ENCODE measurements at regions not wholly inside any gene's neighbourhood (a gene's known extent, or its start where the extent isn't known, plus 50 kb on each side); places are given as distances from the start of the nearest gene placed in this dataset.

DNA sequence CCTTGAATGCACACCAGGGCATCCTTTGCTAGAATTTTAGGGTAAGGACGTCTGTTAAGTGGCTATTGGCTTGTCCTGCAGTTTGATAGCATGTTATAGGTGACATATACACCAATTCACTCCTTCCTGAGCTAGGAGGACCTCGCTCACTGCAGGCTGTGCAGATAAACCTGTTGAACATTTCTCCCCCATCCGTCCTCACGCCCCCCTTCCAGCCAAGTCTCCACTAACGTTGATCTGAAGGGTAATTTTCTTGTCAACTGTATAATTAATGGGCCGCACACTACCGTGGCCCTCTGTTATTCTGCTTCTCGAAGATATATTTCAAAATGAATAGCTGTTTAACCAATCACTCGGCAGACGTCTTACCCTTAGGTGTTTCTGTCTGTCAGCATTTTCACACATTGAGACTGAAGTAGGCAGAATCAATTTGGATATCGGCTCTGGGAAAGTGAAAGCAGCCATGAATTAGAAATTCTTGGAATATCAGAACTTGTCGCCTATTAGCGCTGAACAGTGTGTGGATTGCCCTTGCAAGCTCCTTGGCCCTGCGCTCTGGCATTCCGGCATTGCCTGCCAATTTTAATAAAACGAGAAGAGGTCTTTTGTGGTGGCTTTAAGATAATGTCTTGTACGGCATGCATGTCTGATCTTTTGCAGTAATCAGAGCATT, 905.3 kb downstream of the TYW1 start (continued):
- TF ChIP-seq, protein P1, sequence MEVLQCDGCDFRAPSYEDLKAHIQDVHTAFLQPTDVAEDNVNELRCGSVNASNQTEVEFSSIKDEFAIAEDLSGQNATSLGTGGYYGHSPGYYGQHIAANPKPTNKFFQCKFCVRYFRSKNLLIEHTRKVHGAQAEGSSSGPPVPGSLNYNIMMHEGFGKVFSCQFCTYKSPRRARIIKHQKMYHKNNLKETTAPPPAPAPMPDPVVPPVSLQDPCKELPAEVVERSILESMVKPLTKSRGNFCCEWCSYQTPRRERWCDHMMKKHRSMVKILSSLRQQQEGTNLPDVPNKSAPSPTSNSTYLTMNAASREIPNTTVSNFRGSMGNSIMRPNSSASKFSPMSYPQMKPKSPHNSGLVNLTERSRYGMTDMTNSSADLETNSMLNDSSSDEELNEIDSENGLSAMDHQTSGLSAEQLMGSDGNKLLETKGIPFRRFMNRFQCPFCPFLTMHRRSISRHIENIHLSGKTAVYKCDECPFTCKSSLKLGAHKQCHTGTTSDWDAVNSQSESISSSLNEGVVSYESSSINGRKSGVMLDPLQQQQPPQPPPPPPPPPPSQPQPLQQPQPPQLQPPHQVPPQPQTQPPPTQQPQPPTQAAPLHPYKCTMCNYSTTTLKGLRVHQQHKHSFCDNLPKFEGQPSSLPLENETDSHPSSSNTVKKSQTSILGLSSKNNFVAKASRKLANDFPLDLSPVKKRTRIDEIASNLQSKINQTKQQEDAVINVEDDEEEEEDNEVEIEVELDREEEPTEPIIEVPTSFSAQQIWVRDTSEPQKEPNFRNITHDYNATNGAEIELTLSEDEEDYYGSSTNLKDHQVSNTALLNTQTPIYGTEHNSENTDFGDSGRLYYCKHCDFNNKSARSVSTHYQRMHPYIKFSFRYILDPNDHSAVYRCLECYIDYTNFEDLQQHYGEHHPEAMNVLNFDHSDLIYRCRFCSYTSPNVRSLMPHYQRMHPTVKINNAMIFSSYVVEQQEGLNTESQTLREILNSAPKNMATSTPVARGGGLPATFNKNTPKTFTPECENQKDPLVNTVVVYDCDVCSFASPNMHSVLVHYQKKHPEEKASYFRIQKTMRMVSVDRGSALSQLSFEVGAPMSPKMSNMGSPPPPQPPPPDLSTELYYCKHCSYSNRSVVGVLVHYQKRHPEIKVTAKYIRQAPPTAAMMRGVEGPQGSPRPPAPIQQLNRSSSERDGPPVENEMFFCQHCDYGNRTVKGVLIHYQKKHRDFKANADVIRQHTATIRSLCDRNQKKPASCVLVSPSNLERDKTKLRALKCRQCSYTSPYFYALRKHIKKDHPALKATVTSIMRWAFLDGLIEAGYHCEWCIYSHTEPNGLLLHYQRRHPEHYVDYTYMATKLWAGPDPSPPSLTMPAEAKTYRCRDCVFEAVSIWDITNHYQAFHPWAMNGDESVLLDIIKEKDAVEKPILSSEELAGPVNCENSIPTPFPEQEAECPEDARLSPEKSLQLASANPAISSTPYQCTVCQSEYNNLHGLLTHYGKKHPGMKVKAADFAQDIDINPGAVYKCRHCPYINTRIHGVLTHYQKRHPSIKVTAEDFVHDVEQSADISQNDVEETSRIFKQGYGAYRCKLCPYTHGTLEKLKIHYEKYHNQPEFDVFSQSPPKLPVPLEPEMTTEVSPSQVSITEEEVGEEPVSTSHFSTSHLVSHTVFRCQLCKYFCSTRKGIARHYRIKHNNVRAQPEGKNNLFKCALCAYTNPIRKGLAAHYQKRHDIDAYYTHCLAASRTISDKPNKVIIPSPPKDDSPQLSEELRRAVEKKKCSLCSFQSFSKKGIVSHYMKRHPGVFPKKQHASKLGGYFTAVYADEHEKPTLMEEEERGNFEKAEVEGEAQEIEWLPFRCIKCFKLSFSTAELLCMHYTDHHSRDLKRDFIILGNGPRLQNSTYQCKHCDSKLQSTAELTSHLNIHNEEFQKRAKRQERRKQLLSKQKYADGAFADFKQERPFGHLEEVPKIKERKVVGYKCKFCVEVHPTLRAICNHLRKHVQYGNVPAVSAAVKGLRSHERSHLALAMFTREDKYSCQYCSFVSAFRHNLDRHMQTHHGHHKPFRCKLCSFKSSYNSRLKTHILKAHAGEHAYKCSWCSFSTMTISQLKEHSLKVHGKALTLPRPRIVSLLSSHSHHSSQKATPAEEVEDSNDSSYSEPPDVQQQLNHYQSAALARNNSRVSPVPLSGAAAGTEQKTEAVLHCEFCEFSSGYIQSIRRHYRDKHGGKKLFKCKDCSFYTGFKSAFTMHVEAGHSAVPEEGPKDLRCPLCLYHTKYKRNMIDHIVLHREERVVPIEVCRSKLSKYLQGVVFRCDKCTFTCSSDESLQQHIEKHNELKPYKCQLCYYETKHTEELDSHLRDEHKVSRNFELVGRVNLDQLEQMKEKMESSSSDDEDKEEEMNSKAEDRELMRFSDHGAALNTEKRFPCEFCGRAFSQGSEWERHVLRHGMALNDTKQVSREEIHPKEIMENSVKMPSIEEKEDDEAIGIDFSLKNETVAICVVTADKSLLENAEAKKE (CRISPR knock-in tag; IDR thresholded peaks at IDR 0.05) = no peak
- TF ChIP-seq, protein P2, sequence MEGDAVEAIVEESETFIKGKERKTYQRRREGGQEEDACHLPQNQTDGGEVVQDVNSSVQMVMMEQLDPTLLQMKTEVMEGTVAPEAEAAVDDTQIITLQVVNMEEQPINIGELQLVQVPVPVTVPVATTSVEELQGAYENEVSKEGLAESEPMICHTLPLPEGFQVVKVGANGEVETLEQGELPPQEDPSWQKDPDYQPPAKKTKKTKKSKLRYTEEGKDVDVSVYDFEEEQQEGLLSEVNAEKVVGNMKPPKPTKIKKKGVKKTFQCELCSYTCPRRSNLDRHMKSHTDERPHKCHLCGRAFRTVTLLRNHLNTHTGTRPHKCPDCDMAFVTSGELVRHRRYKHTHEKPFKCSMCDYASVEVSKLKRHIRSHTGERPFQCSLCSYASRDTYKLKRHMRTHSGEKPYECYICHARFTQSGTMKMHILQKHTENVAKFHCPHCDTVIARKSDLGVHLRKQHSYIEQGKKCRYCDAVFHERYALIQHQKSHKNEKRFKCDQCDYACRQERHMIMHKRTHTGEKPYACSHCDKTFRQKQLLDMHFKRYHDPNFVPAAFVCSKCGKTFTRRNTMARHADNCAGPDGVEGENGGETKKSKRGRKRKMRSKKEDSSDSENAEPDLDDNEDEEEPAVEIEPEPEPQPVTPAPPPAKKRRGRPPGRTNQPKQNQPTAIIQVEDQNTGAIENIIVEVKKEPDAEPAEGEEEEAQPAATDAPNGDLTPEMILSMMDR (conservative IDR thresholded peaks at IDR 0.05; ENCODE audit: low read depth in 2 of 2) = no peak

DNA sequence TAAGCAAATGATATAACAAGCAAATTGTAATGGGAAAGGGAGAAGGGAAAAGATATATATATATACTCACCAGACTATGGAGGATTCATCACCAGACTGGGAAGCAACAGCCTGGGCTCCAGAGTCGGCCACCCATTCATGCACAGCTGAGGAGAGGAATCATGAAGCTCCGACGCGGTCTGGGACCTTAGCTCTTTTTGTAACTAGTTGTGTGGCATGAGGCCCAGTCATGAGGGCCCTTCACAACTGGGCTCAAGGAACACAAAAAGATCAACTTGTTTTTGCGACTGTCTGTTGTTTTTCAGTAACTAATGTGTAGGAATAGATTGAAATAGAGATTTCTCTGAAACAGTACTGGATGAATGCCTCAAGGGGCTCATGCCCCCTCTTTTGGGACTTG, 911.2 kb downstream of the TYW1 start:
- H3K4me3 ChIP-seq = no peak overlapping the region
- H3K36me3 Mint-ChIP-seq (ENCODE audit: low read depth) = peaks cover 44% of the 10 kb centered on the region
- no peak overlapping the region for H3K4me2 ChIP-seq
- no peak overlapping the region for H2AFZ ChIP-seq
- H3K4me1 Mint-ChIP-seq = no peaks in the 10 kb centered on the region
- no peak for DNase-seq (ENCODE audit: low spot score)
- H3K79me2 ChIP-seq (replicated peaks; ENCODE audit: insufficient read depth) = no peaks in the 10 kb centered on the region
- H3K4me1 ChIP-seq (ENCODE audit: insufficient read depth) = no peaks in the 10 kb centered on the region
- no peaks in the 10 kb centered on the region for H4K20me1 ChIP-seq (replicated peaks; ENCODE audit: insufficient read depth)
- ATAC-seq = no peak
- no peaks in the 10 kb centered on the region for H3K27me3 ChIP-seq (ENCODE audit: insufficient read depth)
- peaks cover 90% of the 10 kb centered on the region for H3K9me3 Mint-ChIP-seq
- H3K9me2 ChIP-seq (ENCODE audit: insufficient read depth) = no peaks in the 10 kb centered on the region
- H3K27ac Mint-ChIP-seq = no peak overlapping the region
- H3F3A ChIP-seq (replicated peaks; ENCODE audit: low read depth) = no peaks in the 10 kb centered on the region
- no peak overlapping the region for H3K4me3 Mint-ChIP-seq
- H3K27me3 Mint-ChIP-seq (ENCODE audit: insufficient read depth, low read depth, poor library complexity) = peaks cover 9% of the 10 kb centered on the region
- peaks cover 4% of the 10 kb centered on the region; the same call in 1 of the 2 replicates for H3K36me3 ChIP-seq (ENCODE audit: insufficient read depth)
- H3K27ac ChIP-seq (ENCODE audit: low read depth) = no peak overlapping the region
- TF ChIP-seq ZNF114 (CRISPR knock-in tag; IDR thresholded peaks at IDR 0.05) = no peak
- TF ChIP-seq POLR2AphosphoS5 (IDR thresholded peaks at IDR 0.05; ENCODE audit: low read depth) = no peak
- TF ChIP-seq, protein P1 (CRISPR knock-in tag; IDR thresholded peaks at IDR 0.05) = no peak
